SK-N-SH (cell line): ENCODE measurements at regions not wholly inside any gene's neighbourhood (a gene's known extent, or its start where the extent isn't known, plus 50 kb on each side); places are given as distances from the start of the nearest gene placed in this dataset.

ENCODE experiments used
- CTCF ChIA-PET: fragments of 300-600, 350-600 bp; formaldehyde crosslinking; extraction: SDS; loops from one replicate; lab custom pipeline; 2021; lab: Yijun Ruan, JAX
- POLR2A ChIA-PET: fragments of 350-600 bp; sonication (Branson Sonifier 250); formaldehyde crosslinking; extraction: SDS; loops from one replicate; lab custom pipeline; 2020; ENCODE audit warnings: antibody characterized with exemption, inconsistent platforms; lab: Yijun Ruan, JAX
- DNase-seq: peaks from one replicate; pipeline ENCODE4 v3.0.0; 2012
- H2AFZ ChIP-seq: fragments of 200-600 bp; sonication (generic); 2 replicates; pipeline ENCODE4 v1.8.1; 2016; ENCODE audit warnings: antibody characterized with exemption, mild to moderate bottlenecking, low read depth
- H3F3A ChIP-seq: fragments of 200-600 bp; sonication (generic); replicated peaks from 2 replicates; pipeline ENCODE3; 2016; ENCODE audit warnings: antibody characterized with exemption, mild to moderate bottlenecking; ENCODE audit not compliant: insufficient read depth
- H3K27ac ChIP-seq, 2 experiments: fragments of 200-500 bp in 1 of 2; fragments of 200-600 bp in 1 of 2; sonication (Bioruptor generic) in 1 of 2; sonication (generic), shearing (Covaris generic) in 1 of 2; 2 replicates each; pipeline versions ENCODE4 v1.5.1 to v1.6.1; 2014 to 2016; ENCODE audit warnings: low read depth in 2 of 2, inconsistent platforms in 1 of 2, low read length in 1 of 2, mild to moderate bottlenecking in 1 of 2, mixed read lengths in 1 of 2
- H3K27me3 ChIP-seq: fragments of 200-600 bp; sonication (generic), shearing (Covaris generic); 2 replicates; pipeline ENCODE4 v1.6.1; 2016; ENCODE audit warnings: mixed run types; ENCODE audit not compliant: insufficient read depth
- H3K36me3 ChIP-seq, 2 experiments: fragments of 200-500 bp in 1 of 2; fragments of 200-600 bp in 1 of 2; sonication (Bioruptor generic) in 1 of 2; sonication (generic) in 1 of 2; replicated peaks in 1 of 2; 2 replicates each; pipeline versions ENCODE3 to v1.5.1; 2014 to 2016; ENCODE audit warnings: low read length in 1 of 2, mild to moderate bottlenecking in 1 of 2; ENCODE audit not compliant: insufficient read depth in 2 of 2, control insufficient read depth in 1 of 2
- H3K4me1 ChIP-seq, 2 experiments: fragments of 200-500 bp in 1 of 2; fragments of 200-600 bp in 1 of 2; sonication (Bioruptor generic) in 1 of 2; sonication (generic), shearing (Covaris generic) in 1 of 2; 2 replicates each; pipeline versions ENCODE4 v1.5.1 to v1.6.1; 2014 to 2016; ENCODE audit warnings: low read depth in 1 of 2, low read length in 1 of 2, mixed run types in 1 of 2; ENCODE audit not compliant: insufficient read depth in 2 of 2, control insufficient read depth in 1 of 2
- H3K4me2 ChIP-seq: fragments of 200-600 bp; sonication (generic), shearing (Covaris generic); 2 replicates; pipeline ENCODE4 v1.6.1; 2017; ENCODE audit warnings: mixed run types
- H3K4me3 ChIP-seq, 2 experiments: fragments of 200-500 bp in 1 of 2; fragments of 200-600 bp in 1 of 2; sonication (Bioruptor generic) in 1 of 2; sonication (generic), shearing (Covaris generic) in 1 of 2; 2 replicates each; pipeline versions ENCODE4 v1.5.1 to v1.8.1; 2014 to 2016; ENCODE audit warnings: low read depth in 2 of 2, inconsistent platforms in 1 of 2, low read length in 1 of 2, mild to moderate bottlenecking in 1 of 2, mixed read lengths in 1 of 2, moderate library complexity in 1 of 2
- H3K79me2 ChIP-seq: fragments of 200-600 bp; sonication (generic); 2 replicates; pipeline ENCODE4 v1.8.1; 2017; ENCODE audit warnings: mild to moderate bottlenecking; ENCODE audit not compliant: insufficient read depth
- H3K9ac ChIP-seq: fragments of 200-600 bp; sonication (generic); 2 replicates; pipeline ENCODE4 v1.6.1; 2017; ENCODE audit warnings: mixed run types
- H3K9me2 ChIP-seq: fragments of 200-600 bp; sonication (generic); 2 replicates; pipeline ENCODE4 v1.6.1; 2017; ENCODE audit warnings: mixed run types
- H3K9me3 ChIP-seq: fragments of 200-600 bp; sonication (generic); 2 replicates; pipeline ENCODE4 v1.6.1; 2017; ENCODE audit warnings: mixed run types, mild to moderate bottlenecking, moderate library complexity
- H4K20me1 ChIP-seq: fragments of 200-600 bp; sonication (generic); 2 replicates; pipeline ENCODE4 v1.6.1; 2017; ENCODE audit warnings: mild to moderate bottlenecking, mixed run types; ENCODE audit not compliant: insufficient read depth
- CHD2 ChIP-seq: fragments of 150-350 bp; IDR thresholded peaks from 2 replicates; pipeline ENCODE4 v1.6.1; 2018; ENCODE audit warnings: low read length; ENCODE audit not compliant: partially characterized antibody
- ELF1 ChIP-seq: IDR thresholded peaks from 2 replicates; pipeline ENCODE4 v1.4.0; 2012
- EZH2phosphoT487 ChIP-seq: fragments of 200-600 bp; sonication (generic); IDR thresholded peaks from 2 replicates; pipeline ENCODE4 v1.6.1; 2017; ENCODE audit warnings: low read depth, mixed run types, mild to moderate bottlenecking, antibody characterized with exemption, moderate library complexity, borderline replicate concordance
- FOXM1 ChIP-seq: IDR thresholded peaks from 2 replicates; pipeline ENCODE4 v1.4.0; 2012; ENCODE audit warnings: low read depth, mild to moderate bottlenecking
- GABPA ChIP-seq: IDR thresholded peaks from 2 replicates; pipeline ENCODE4 v1.4.0; 2012; ENCODE audit warnings: low read depth, mild to moderate bottlenecking
- GATA2 ChIP-seq: sonication (generic); formaldehyde crosslinking; IDR thresholded peaks from 2 replicates; pipeline ENCODE4 v1.5.0; 2020; ENCODE audit warnings: mild to moderate bottlenecking, missing genetic modification reagents
- MAX ChIP-seq: IDR thresholded peaks from 2 replicates; pipeline ENCODE4 v1.4.0; 2012; ENCODE audit warnings: low read depth
- NFIC ChIP-seq: IDR thresholded peaks from 2 replicates; pipeline ENCODE4 v1.4.0; 2012; ENCODE audit warnings: borderline replicate concordance
- NRF1 ChIP-seq: IDR thresholded peaks from 2 replicates; pipeline ENCODE4 v1.6.1; 2012; ENCODE audit warnings: low read depth, mild to moderate bottlenecking, low read length
- PBX3 ChIP-seq: IDR thresholded peaks from 2 replicates; pipeline ENCODE4; 2012
- POLR2AphosphoS5 ChIP-seq: IDR thresholded peaks from 2 replicates; pipeline ENCODE4 v1.6.1; 2012; ENCODE audit warnings: low read depth, low read length
- SIN3A ChIP-seq: IDR thresholded peaks from 2 replicates; pipeline ENCODE4 v1.6.1; 2012; ENCODE audit warnings: low read depth, mild to moderate bottlenecking, low read length, moderate library complexity, borderline replicate concordance
- SMC3 ChIP-seq: IDR thresholded peaks from 2 replicates; pipeline ENCODE4 v1.6.1; 2012; ENCODE audit warnings: low read depth, low read length, improper control_type of control experiment
- TAF1 ChIP-seq: IDR thresholded peaks from 2 replicates; pipeline ENCODE4 v1.6.1; 2012; ENCODE audit warnings: low read depth, mild to moderate bottlenecking, low read length, moderate library complexity, borderline replicate concordance
- USF1 ChIP-seq: IDR thresholded peaks from 2 replicates; pipeline ENCODE4 v1.4.0; 2012; ENCODE audit warnings: low read depth, borderline replicate concordance
- ZBTB33 ChIP-seq: IDR thresholded peaks from 2 replicates; pipeline ENCODE4 v1.4.0; 2012; ENCODE audit warnings: low read depth, borderline replicate concordance
- WGBS: methylation state at CpG from one replicate; pipeline ENCODE4 v1.1.6; 2017; ENCODE audit warnings: low lambda C conversion rate; 5-methylcytosine and 5-hydroxymethylcytosine counted together

GRCh38 chr16:35146031-35146710 lies 1686.8 kb downstream of the TP53TG3F start:
- no peaks in the 10 kb centered on the region for H3K79me2 ChIP-seq
- no peak overlapping the region for H2AFZ ChIP-seq
- TF ChIP-seq MAX (no peak), NRF1 (no peak), NFIC (no peak), TAF1 (no peak), EZH2phosphoT487 (no peak), SMC3 (no peak), ZBTB33 (no peak)
- H3F3A ChIP-seq, result no peaks in the 10 kb centered on the region
- DNase-seq, result no peak
- no peak overlapping the region for H3K27ac ChIP-seq
- no peaks in the 10 kb centered on the region for H3K36me3 ChIP-seq
- WGBS, result 41% methylated on average over 13 of the region's 23 CpGs
- no peaks in the 10 kb centered on the region for H4K20me1 ChIP-seq
- no peaks in the 10 kb centered on the region for H3K9me2 ChIP-seq
- H3K4me3 ChIP-seq, result no peak overlapping the region
- peak overlapping the region; percentile 11; the same call in 1 of the 2 replicates for H3K4me2 ChIP-seq
- H3K9ac ChIP-seq, result no peak overlapping the region
- ChIA-PET POLR2A (no interaction called here), CTCF (no interaction called here)
- H3K27me3 ChIP-seq, result no peaks in the 10 kb centered on the region
- no peaks in the 10 kb centered on the region for H3K4me1 ChIP-seq
- no peaks in the 10 kb centered on the region for H3K9me3 ChIP-seq

GRCh38 chr16:35146723-35147458 lies 1687.5 kb downstream of the TP53TG3F start:
- Histone ChIP-seq H3K4me3 (no peak overlapping the region), H3K27ac (no peak overlapping the region), H3K9me3 (no peaks in the 10 kb centered on the region), H3K79me2 (no peaks in the 10 kb centered on the region), H4K20me1 (no peaks in the 10 kb centered on the region), H3F3A (no peaks in the 10 kb centered on the region), H3K9ac (no peak overlapping the region)
- POLR2A ChIA-PET, result no interaction called here
- TF ChIP-seq PBX3 (no peak), ELF1 (no peak), CHD2 (no peak), FOXM1 (no peak), EZH2phosphoT487 (no peak), SIN3A (no peak), TAF1 (no peak), SMC3 (no peak), GABPA (no peak), GATA2 (CRISPR knock-in tag) (no peak), NFIC (no peak), POLR2AphosphoS5 (no peak), USF1 (no peak)
- TF ChIP-seq, all 33 proteins: peak for 0
- CTCF ChIA-PET, result no interaction called here
- no peaks in the 10 kb centered on the region for H3K4me1 ChIP-seq
- H3K36me3 ChIP-seq, result no peaks in the 10 kb centered on the region
- H3K4me2 ChIP-seq, result no peak overlapping the region
- H2AFZ ChIP-seq, result no peak overlapping the region
- H3K9me2 ChIP-seq, result no peaks in the 10 kb centered on the region
- WGBS, result 63% methylated on average over 6 of the region's 14 CpGs
- H3K27me3 ChIP-seq, result no peaks in the 10 kb centered on the region
- no peak for DNase-seq
